HG02852 (cell line): ENCODE measurements at regions not wholly inside any gene's neighbourhood (a gene's known extent, or its start where the extent isn't known, plus 50 kb on each side); places are given as distances from the start of the nearest gene placed in this dataset.

Experiments
- ATAC-seq: cut with Tn5 transposase; IDR thresholded peaks from one replicate; pipeline ENCODE4 v1.9.1; 2021; ENCODE audit warnings: mild to moderate bottlenecking, moderate library complexity; ENCODE audit not compliant: unreplicated experiment

DNA sequence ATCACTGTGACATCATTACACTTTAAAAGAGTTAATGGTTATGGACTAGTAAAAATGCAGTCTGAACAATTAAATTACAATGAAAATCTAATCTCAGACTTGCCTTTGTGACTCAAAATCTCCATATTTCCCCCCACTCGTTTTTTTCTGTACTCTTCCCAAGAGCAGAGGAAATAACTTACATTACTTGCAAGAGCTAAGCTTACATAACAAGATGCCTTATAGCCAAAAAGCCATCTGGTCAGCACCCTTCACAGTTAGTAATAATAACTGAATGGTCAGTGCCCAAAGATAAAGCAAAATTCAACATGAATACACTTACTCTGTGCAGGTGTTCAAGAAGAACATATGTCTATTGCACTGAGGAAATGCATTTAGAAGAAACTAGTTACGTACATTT, 1381.5 kb upstream of the CELF2 start:
- no peak for ATAC-seq

DNA sequence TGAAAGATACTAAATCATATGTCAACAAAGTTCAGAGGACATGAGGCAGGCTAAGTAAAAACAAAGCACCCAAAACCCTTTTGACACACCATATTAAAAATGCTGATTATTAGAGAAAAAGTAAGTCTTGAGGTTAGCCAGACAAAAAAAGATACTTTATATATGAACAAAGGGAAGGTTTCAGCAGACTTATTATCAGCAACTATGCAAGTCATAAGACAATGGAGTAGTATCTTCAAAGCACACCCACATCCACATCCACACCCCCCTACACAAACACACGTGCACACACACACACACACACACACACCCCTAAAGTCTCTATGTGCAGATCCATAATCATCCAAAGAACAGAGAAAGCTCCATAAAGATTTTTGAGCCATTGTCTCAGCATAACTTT, 1373.9 kb upstream of the CELF2 start:
- no peak for ATAC-seq

DNA sequence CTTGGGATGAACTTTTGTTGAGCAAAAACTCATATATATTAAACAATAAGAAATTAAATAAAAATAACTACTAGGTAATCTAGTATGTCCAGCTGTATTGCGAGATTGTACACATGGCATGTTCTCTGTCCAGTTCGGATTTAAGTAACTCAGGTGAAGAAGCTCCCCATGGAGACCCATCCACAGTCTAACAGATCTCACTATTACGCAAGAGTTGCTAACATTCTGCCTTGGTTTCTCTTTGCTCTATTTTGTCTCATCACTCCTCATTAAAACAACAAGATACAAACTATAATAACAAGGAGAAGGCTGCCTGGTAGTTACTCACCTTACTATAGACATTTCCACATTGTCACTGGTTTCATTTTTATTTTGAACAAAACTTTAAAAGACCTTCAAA, 1372.3 kb upstream of the CELF2 start:
- ATAC-seq, result no peak

DNA sequence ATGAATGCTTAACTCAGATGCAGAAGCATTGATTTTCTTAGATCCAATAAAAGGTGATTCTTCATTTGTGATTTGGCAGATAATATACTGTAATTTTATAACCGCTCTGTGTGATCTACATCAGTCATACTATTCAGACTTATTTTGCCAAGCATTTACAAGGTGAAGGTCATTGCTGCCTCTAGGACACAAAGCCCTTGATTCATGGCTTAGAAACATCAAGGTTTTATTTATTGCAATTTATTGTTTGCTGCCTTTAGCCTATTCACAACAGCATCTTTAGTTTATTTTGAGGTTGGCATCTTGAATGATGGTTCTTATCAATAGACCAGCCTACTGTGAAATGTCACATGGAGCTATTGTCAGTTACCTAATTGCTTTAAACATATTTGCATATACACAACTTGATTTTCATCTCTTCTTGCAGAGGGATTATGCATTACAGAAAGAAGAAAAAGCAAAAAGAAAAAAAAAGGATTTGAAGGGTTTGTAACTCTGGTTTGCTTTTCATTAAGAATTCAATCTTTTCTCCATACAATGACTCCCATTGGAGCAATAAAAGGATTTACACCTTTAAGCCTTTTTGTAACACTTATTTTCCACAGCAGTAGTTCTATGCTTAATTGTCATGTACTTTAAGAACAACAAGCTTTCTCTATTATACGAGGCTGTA, 1371.6 kb upstream of the CELF2 start:
- ATAC-seq, result no peak

DNA sequence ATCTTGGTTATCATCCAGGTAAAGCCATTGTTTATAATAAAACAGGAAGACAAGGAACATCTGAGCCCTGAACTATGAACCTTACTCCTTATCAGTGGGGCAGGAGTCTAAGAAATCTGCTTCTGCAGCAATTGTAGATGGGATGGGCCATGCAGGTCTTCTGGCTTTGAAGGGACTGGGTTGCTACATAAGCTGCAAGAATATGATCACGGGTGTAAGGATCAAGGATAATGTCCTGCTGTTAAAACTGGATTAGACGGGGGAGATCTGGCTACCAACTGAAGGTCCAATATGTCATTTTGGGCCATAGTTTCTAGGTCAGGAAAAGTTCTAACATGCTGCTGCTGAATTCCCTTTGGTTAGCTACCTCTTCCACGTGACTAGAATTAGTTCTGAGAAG, 1363.4 kb upstream of the CELF2 start:
- no peak for ATAC-seq

DNA sequence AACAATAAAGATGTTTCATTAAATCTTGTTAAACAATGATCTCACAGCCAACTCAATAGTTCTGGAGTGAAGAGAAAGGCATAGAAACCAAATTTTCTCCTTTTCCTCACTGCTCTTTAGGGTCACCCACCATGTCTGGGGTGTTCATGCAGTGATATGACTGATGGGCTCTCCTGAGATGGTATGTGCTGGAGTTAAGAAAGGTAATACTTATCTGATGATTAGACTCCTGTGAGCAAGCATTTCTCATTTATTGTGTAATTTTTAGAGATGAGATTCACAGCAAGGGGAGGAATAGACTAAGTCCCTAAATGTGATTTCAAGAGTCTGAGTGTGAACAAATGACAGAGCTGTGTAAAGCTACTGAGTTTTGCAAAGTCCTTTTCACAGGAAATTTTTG, 1361.3 kb upstream of the CELF2 start:
- ATAC-seq, result no peak

DNA sequence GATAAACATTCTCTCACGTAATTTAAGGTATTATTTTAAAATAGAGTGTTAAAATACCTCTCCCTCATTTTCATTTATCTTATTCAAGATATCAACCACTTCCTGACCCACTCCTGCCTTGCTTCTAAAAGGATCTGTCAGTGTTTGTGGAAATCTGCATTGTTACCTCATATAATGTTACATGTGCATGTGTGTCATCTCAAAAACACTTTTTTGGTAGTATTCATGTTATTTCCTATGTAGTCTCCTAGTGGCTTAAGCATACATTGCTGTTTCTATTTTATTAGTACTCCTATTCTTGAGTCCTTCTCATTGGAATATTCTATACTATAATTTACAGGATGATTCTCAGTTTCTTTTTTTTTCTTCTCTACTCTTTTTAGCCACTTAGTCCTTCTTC, 1360.7 kb upstream of the CELF2 start:
- no peak for ATAC-seq

DNA sequence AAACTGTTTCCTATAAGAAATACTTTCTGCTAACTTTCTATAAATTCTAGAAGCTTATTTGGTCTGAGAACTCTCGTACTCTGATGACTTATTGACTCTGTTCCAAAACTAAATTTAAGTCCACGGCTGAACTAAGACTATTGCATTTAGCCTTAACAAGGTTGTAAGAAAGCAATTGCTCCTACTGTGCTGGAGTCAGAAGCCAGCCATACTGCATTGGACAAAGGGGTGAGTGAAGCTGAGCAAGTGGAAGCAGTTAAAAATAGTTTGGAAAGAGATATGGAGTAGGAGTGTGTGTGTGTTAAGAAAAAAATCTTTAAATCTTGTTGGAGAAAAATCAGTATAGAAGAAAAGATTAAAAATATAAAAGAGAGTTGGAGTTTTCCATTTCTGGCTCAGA, 1360.1 kb upstream of the CELF2 start:
- ATAC-seq, result no peak

DNA sequence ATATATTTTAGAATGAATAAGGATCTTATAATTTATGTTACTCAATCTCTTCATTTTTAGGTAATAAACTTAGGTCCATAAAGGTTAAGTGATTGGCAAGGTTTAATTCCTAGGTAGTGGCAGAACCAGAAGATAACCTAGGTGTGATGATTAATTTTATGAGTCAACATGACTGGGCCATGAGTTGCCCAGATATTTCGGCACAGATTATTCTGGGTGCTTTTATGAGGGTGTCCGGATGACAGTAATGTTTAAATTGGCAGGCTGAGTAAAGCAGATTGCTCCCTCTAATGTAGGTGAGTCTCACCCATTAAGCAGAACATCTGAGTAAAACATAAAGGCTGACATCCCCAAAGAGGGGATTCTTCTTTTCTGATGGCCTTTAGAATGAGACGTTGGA, 1349.3 kb upstream of the CELF2 start:
- no peak for ATAC-seq

DNA sequence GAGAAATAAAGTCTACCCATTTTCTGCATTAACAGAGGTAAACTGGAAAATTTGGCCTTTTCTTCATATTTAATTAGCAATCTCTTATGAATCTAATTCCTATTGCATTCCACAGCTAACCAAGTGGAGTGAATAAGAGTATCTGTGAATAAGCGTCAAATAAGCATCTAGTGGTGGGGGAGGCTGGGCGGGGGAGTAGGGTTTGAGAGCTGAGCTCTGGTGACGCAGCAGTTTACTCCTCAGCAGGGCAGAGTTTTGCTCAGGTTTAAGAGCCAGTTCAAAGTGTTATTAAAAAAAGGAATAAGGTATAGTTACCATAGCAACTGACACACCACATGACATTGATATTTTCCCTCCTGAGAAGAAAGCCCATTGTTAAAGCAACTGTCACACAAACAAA, 1346.8 kb upstream of the CELF2 start:
- ATAC-seq, result no peak

DNA sequence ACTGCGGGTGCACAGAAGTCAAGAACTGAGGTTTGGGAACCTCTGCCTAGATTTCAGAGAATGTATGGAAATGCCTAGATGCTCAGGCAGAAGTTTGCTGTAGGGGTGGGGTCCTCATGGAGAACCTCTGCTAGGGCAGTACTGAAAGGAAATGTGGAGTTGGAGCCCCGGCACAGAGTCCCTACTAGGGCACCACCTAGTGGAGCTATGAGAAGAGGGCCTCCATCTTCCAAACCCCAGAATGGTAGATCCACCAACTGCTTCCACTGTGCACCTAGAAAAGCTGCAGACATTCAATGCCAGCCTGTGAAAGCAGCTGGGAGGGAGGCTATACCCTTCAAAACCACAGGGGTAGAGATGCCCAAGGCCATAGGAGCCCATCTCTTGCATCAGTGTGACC, 1336.0 kb upstream of the CELF2 start:
- ATAC-seq, result no peak

DNA sequence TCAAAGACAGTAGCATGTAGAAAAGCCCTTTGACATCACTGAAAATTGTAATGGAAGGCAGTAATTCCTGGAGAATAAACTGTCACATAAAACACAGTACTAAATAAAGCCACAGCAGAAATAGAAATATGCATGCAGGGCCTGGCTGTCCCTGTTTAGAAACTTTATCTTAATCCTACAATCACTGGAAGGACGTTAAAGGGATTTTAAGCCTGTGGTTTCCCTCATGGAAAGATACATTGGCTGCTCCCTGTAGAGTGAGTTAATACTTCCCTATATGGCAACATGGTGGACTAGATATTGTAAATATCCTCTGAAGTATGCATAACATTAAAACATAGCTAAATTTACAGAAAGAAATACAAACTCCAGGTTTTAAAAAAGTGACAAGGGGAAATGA, 1334.9 kb upstream of the CELF2 start:
- no peak for ATAC-seq

DNA sequence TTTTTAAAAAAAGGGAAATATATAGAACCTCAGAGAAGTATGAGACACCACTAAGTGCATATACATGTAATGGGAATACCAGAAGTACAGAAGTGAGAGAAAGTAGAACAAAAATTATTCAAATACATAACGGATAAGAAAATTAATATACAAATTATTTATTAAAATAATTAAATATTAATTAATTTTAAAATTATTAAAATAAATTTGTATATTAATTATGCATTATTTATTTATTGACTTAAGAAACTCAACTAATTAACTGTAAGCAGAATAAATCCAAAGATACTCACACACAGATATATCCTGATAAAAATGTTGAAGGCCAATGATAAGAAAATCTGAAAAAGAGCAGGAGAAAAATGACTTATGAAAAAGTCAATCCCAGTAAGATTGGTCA, 1333.5 kb upstream of the CELF2 start:
- no peak for ATAC-seq

DNA sequence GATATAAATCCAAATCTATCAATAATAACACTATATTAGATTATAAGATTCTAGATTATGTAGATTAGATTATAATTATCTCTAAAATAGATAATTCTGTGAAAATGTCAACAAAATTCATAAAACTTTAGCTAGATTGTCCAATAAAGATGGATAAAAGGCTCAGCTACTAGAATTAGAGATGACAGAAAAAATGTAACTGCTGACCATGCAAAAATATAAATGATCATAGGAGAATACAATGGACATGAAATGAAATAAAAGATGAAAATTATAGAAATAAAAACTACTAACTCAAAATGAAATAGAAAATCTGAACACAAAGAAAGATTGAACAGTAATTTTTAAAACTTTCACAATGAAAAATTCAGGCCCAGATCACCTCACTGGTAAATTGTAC, 1332.1 kb upstream of the CELF2 start:
- ATAC-seq, result no peak

DNA sequence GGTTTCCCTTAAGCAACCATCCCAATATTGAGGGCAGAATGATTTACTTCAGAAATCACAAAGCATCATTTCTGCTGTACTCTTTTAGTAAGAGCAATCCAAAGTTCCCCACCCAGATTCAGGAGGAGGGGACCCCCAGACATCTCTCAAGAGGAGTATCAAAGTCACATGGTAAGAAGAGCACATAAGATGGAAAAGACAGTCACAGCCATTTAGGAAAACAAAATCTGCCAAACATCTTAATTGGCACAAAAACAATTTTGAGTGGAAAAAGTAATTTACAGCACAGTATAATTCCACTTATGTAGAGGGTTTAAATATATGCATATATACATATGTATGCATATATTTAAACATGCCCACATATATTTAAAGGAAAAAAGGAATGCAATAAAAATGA, 1329.0 kb upstream of the CELF2 start:
- ATAC-seq, result no peak

DNA sequence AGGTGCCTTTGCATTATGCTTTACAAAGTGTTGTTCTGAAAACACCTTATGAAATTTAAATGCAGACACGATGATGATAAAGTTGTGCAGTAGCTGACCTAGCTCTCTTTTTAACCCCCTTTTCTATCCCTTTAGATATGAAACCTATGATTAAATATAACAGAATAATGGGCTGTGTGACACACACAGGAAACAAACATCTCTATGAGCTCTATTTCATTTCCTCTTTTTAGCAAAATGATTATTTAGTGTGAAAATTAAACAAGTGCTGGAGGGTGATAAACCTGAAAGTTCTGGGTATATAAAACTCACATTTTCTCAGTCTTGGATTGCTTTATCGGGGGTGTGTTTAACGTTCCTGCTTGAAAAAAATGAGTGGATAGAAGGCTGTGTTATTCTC, 1310.5 kb upstream of the CELF2 start:
- no peak for ATAC-seq

DNA sequence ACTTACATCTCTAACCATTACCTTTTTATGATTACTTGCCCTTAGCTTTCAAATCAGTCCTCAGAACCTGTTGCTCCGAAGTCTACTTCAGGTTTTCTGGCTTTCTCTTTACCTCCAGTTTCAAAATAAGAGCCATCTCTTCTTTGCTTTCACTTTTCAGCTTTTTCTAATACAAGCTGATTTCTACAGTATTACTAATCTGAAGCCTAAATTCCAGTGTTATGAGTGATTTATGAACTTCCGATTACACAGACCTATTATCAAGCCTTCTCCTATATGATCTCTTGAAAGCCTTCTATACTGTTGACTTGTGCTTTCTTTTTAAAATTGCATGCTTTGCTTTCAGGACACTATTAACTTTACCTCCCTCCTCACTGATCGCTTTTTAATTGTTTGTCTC, 1307.8 kb upstream of the CELF2 start:
- ATAC-seq, result no peak

DNA sequence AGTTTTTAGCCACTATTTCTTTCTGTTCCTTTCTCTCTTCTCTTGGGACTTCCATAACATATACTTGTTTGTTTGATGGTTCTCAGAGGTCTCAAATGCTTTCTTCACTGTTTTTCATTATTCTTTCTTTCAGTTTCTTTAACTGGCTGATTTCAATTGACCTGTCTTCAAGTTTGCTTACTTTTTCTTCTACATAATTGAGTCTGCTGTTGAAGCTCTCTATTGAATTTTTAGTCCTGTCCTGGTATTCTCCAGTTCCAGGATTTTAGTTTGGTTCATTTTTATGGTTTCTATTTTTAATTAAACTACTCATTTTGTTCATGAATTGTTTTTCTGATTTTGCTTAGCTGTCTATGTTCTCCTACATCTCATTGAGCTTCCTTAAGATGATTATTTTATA, 1305.3 kb upstream of the CELF2 start:
- no peak for ATAC-seq

DNA sequence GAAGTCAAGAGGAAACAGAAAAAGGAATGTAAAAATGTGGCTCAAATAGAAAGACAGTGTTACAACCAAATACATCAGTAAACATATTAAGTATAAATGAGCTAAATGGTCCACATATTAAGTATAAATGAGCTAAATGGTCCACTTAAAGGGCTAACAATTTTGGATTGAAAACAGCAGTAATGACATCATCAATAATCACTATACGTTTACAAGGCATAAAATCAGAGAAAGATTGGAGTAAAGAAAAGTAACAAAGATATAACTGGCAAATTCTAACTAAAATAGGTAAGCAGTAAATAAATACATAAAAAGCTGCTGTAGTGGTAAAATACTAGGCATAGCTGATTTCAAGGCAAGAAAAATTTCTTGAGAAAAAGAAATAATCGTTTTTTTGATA, 1298.4 kb upstream of the CELF2 start:
- no peak for ATAC-seq

DNA sequence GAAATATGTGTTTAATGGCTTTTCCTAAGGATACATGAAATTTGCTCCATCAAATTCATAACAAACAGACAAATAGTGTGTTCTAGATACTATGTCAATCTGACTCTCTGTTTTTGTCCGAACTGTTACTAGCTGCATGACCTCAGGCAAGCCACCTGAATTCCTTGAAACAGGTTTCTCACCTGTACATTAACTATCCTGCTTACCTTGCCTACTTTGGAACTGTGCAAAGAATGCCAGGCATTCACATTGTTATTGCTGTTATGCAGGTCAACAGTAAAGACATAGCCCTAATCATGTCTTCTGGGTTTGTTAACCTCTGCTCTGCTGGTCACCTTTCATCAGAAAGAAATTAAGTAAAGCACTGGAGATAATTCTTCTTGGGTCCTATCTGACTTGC, 1283.9 kb upstream of the CELF2 start:
- ATAC-seq, result no peak

DNA sequence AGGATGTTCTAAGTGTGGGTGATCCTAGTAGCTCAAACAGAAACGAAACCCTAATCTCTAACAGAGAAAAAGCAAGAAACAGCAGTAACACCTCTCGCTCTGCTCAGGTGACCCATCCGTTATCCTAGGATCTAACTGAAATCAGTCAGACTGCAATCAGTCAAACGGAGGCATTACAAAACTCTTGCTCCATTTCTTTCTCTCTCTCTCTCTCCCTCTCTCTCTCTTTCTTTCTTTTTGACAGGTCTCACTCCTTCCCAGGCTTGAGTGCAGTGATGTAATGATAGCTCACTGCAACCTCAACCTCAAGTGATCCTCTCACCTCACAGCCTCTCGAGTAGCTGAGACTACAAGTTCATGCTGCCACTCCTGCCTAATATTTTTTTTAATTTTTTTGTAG, 1283.5 kb upstream of the CELF2 start:
- no peak for ATAC-seq

DNA sequence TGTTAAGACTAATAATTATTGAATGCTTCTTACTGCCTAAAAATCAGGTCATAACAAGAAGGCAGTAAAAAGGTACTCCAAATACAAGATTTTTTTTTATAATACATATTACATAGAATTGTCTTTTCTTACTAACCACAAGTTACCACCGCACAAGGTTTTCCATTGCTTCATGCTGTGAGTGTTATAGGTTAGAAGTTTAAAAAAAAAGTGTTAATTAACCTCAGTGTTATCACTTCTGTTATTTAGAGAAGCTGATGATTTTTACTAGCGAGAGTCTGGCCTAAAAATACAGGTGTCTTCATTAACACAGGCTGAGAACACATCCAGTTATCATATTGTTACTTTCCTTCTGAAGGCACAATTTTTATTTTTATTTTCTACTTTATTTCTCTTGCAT, 1281.9 kb upstream of the CELF2 start:
- no peak for ATAC-seq

DNA sequence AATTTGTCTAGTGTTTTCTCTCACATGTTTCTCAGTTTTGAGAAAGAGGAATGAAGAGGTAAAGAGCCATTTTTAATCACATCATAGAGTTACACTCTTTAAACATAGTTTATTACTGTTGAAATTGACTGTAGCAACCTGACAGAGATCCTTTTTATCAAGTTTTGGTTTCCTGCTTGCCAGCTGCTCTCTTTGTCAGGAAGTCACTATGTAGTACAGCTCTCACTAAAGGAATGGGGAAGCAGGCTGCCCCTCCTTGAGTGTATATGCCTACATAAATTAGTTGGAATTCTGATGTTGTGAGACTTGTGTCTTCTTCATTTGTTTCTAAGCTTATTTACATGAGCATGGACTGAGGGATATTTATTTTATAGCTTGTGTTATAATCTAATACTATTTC, 1274.0 kb upstream of the CELF2 start:
- no peak for ATAC-seq

DNA sequence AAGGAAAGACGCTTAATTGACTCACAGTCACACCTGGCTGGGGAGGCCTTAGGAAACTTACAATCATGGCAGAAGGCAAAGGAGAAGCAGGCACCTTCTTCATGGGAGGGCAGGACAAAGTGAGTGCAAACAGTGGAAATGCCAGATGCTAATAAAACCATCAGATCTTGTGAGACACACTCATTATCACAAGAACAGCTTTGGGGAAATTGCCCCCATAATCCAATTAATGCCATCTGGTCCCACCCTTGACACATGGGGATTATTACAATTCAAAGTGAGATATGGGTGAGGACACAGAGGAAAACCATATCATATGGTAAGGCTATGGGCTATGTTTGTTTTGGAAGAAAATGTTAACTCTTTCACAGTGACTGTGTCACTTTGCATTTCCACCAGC, 1272.5 kb upstream of the CELF2 start:
- no peak for ATAC-seq
